HepG2 (cell line): ENCODE measurements at regions not wholly inside any gene's neighbourhood (a gene's known extent, or its start where the extent isn't known, plus 50 kb on each side); places are given as distances from the start of the nearest gene placed in this dataset.

ENCODE experiments used
- TAF1 ChIP-seq: sonication (generic); formaldehyde crosslinking; IDR thresholded peaks from 2 replicates; pipeline ENCODE4 v1.4.0; 2020; ENCODE audit warnings: missing genetic modification reagents
- TF ChIP-seq, protein P1 (sequence below): sonication (generic); formaldehyde crosslinking; IDR thresholded peaks from 2 replicates; pipeline ENCODE4 v1.5.0; 2020; ENCODE audit warnings: mild to moderate bottlenecking, missing genetic modification reagents, moderate library complexity

GRCh38 chr2:20144861-20145260, 80.1 kb downstream of the SDC1 start:
- TF ChIP-seq TAF1 (CRISPR knock-in tag) = no peak
- TF ChIP-seq, protein P1, sequence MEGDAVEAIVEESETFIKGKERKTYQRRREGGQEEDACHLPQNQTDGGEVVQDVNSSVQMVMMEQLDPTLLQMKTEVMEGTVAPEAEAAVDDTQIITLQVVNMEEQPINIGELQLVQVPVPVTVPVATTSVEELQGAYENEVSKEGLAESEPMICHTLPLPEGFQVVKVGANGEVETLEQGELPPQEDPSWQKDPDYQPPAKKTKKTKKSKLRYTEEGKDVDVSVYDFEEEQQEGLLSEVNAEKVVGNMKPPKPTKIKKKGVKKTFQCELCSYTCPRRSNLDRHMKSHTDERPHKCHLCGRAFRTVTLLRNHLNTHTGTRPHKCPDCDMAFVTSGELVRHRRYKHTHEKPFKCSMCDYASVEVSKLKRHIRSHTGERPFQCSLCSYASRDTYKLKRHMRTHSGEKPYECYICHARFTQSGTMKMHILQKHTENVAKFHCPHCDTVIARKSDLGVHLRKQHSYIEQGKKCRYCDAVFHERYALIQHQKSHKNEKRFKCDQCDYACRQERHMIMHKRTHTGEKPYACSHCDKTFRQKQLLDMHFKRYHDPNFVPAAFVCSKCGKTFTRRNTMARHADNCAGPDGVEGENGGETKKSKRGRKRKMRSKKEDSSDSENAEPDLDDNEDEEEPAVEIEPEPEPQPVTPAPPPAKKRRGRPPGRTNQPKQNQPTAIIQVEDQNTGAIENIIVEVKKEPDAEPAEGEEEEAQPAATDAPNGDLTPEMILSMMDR (CRISPR knock-in tag) = no peak
